ENCODE measurements at regions not wholly inside any gene's neighbourhood (a gene's known extent, or its start where the extent isn't known, plus 50 kb on each side); places are given as distances from the start of the nearest gene placed in this dataset.

- TF ChIP-seq CTCF (conservative IDR thresholded peaks at IDR 0.05; ENCODE audit: low read depth, low read length), result no peak
- DNase-seq (ENCODE audit: low read depth), result no peak
- no peak overlapping the region for H3K4me3 ChIP-seq (ENCODE audit: low read depth, low read length)
These were observed 356.5 kb upstream of the ATP2B1 start for GRCh38 chr12:90064852-90065801.

GRCh38 chr12:90062799-90063198 lies 354.2 kb upstream of the ATP2B1 start:
- H3K4me3 ChIP-seq (ENCODE audit: low read depth, low read length), result no peak overlapping the region
- peak; percentile 31 for TF ChIP-seq CTCF (conservative IDR thresholded peaks at IDR 0.05; ENCODE audit: low read depth, low read length)
- no peak for DNase-seq (ENCODE audit: low read depth)

GRCh38 chr12:90061809-90062208 lies 353.2 kb upstream of the ATP2B1 start:
- TF ChIP-seq CTCF (conservative IDR thresholded peaks at IDR 0.05; ENCODE audit: low read depth, low read length), result no peak
- no peak for DNase-seq (ENCODE audit: low read depth)
- H3K4me3 ChIP-seq (ENCODE audit: low read depth, low read length), result no peak overlapping the region

GRCh38 chr12:90060031-90060430 lies 351.4 kb upstream of the ATP2B1 start:
- H3K4me3 ChIP-seq (ENCODE audit: low read depth, low read length), result no peak overlapping the region
- DNase-seq (ENCODE audit: low read depth), result no peak
- TF ChIP-seq CTCF (conservative IDR thresholded peaks at IDR 0.05; ENCODE audit: low read depth, low read length), result no peak

GRCh38 chr12:90058704-90059103 lies 350.1 kb upstream of the ATP2B1 start:
- peak; percentile 63 for DNase-seq (ENCODE audit: low read depth)
- no peak for TF ChIP-seq CTCF (conservative IDR thresholded peaks at IDR 0.05; ENCODE audit: low read depth, low read length)
- H3K4me3 ChIP-seq (ENCODE audit: low read depth, low read length), result no peak overlapping the region

- no peak overlapping the region for H3K4me3 ChIP-seq (ENCODE audit: low read depth, low read length)
- TF ChIP-seq CTCF (conservative IDR thresholded peaks at IDR 0.05; ENCODE audit: low read depth, low read length), result no peak
- no peak for DNase-seq (ENCODE audit: low read depth)
These were observed 346.4 kb upstream of the ATP2B1 start for GRCh38 chr12:90055071-90055470.

- TF ChIP-seq CTCF (conservative IDR thresholded peaks at IDR 0.05; ENCODE audit: low read depth, low read length), result no peak
- DNase-seq (ENCODE audit: low read depth), result no peak
- H3K4me3 ChIP-seq (ENCODE audit: low read depth, low read length), result no peak overlapping the region
These were observed 340.3 kb upstream of the ATP2B1 start for GRCh38 chr12:90048918-90049317.

Measured in epithelial cell of proximal tubule (primary cell).